ENCODE measurements at regions not wholly inside any gene's neighbourhood (a gene's known extent, or its start where the extent isn't known, plus 50 kb on each side); places are given as distances from the start of the nearest gene placed in this dataset.

DNA sequence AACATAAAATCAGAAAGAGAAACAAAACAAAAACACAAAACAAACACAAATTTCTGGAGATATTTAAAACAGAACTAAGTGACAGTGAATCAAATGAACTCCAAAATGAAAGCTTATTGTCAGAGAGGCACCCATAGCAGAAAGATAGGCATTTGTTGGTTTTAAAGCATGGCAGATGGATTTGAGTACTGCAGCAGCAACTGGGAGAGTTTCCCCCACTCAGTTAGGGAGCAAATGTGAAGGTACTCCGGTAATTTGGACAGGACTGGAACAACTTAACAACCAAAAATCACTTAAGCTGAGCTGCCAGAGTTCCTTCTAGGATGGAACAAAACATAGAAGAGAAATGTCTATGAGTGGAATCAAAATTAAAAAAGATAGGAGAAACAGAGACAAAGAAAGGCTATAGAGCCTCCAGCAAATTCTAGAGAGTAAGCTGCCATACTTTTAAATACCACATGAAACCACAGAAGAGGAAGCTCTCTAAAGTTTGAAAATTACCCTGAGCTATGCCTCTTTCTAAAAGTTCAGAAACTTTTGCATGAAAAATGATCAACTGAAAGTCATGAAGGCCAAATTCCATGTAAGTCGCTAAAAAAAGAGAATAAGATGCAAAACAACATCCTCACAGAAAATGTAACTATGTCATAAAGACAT lies 1248.3 kb upstream of the USP15 start:
- Histone ChIP-seq H3K36me3 (ENCODE audit: low read depth) (no peaks in the 10 kb centered on the region), H3K4me1 (ENCODE audit: insufficient read depth, poor library complexity, severe bottlenecking) (no peaks in the 10 kb centered on the region), H3K27ac (ENCODE audit: poor library complexity, severe bottlenecking) (no peak overlapping the region), H3K27me3 (ENCODE audit: insufficient read depth, poor library complexity, severe bottlenecking) (no peaks in the 10 kb centered on the region), H3K9me3 (ENCODE audit: severe bottlenecking) (no peaks in the 10 kb centered on the region), H3K4me3 (ENCODE audit: severe bottlenecking) (no peak overlapping the region)
- DNase-seq (ENCODE audit: low spot score), result no peak
- no peak for ATAC-seq (ENCODE audit: low read depth)
- TF ChIP-seq, protein P1, sequence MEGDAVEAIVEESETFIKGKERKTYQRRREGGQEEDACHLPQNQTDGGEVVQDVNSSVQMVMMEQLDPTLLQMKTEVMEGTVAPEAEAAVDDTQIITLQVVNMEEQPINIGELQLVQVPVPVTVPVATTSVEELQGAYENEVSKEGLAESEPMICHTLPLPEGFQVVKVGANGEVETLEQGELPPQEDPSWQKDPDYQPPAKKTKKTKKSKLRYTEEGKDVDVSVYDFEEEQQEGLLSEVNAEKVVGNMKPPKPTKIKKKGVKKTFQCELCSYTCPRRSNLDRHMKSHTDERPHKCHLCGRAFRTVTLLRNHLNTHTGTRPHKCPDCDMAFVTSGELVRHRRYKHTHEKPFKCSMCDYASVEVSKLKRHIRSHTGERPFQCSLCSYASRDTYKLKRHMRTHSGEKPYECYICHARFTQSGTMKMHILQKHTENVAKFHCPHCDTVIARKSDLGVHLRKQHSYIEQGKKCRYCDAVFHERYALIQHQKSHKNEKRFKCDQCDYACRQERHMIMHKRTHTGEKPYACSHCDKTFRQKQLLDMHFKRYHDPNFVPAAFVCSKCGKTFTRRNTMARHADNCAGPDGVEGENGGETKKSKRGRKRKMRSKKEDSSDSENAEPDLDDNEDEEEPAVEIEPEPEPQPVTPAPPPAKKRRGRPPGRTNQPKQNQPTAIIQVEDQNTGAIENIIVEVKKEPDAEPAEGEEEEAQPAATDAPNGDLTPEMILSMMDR (IDR thresholded peaks at IDR 0.05; ENCODE audit: poor library complexity, severe bottlenecking), result no peak

DNA sequence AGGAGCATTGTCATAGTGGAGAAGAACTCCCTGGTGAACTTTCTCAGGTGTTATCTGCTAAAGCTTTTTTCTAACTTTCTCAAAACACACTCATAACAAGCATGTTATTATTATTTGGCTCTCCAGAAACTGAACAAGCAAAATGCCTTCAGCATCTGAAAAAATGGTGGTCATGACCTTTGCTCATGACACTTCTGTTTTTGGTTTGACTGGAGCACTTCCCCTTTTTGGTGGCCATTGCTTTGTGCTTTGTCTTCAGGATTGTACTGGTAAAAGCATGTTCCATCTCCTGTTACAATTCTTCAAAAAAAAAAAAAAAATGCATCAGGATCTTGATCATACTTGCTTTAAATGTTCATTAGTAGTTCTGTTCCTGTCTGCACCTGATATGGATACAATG lies 1241.6 kb upstream of the USP15 start:
- no peak for ATAC-seq (ENCODE audit: low read depth)
- no peak overlapping the region for H3K4me3 ChIP-seq (ENCODE audit: severe bottlenecking)

GRCh38 chr12:61023231-61023630 lies 1237.0 kb upstream of the USP15 start:
- TF ChIP-seq, protein P1 (IDR thresholded peaks at IDR 0.05; ENCODE audit: poor library complexity, severe bottlenecking), result no peak
- ATAC-seq (ENCODE audit: low read depth), result no peak

More for the DNA sequence above, 1241.6 kb upstream of the USP15 start:
- no peak for DNase-seq (ENCODE audit: low spot score)
- TF ChIP-seq, protein P1 (IDR thresholded peaks at IDR 0.05; ENCODE audit: poor library complexity, severe bottlenecking), result no peak
- H3K27me3 ChIP-seq (ENCODE audit: insufficient read depth, poor library complexity, severe bottlenecking), result no peaks in the 10 kb centered on the region
- H3K36me3 ChIP-seq (ENCODE audit: low read depth), result no peaks in the 10 kb centered on the region
- H3K9me3 ChIP-seq (ENCODE audit: severe bottlenecking), result no peaks in the 10 kb centered on the region
- H3K4me1 ChIP-seq (ENCODE audit: insufficient read depth, poor library complexity, severe bottlenecking), result no peaks in the 10 kb centered on the region
- H3K27ac ChIP-seq (ENCODE audit: poor library complexity, severe bottlenecking), result no peak overlapping the region

DNA sequence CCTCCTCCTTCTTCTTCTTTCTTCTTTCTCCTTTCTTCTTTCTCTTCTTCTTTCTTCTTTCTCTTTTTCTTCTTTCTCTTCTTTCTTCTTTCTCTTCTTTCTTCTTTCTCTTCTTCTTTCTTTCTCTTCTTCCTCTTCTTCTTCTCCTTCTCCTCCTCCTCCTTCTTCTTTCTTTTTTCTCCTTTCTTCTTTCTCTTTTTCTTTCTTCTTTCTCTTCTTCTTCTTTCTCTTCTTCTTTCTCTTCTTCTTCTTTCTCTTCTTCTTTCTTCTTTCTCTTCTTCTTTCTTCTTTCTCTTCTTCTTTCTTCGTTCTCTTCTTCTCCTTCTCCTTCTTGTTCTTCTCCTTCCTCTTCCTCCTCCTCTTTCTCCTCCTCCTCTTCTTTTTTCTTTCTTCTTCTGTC lies 1230.7 kb upstream of the USP15 start:
- ATAC-seq (ENCODE audit: low read depth) (no peak), DNase-seq (ENCODE audit: low spot score) (no peak)
- H3K27me3 ChIP-seq (ENCODE audit: insufficient read depth, poor library complexity, severe bottlenecking), result no peaks in the 10 kb centered on the region
- H3K27ac ChIP-seq (ENCODE audit: poor library complexity, severe bottlenecking), result no peak overlapping the region
- no peaks in the 10 kb centered on the region for H3K4me1 ChIP-seq (ENCODE audit: insufficient read depth, poor library complexity, severe bottlenecking)
- H3K36me3 ChIP-seq (ENCODE audit: low read depth), result no peaks in the 10 kb centered on the region
- H3K4me3 ChIP-seq (ENCODE audit: severe bottlenecking), result no peak overlapping the region
- TF ChIP-seq, protein P1 (IDR thresholded peaks at IDR 0.05; ENCODE audit: poor library complexity, severe bottlenecking), result no peak
- no peaks in the 10 kb centered on the region for H3K9me3 ChIP-seq (ENCODE audit: severe bottlenecking)

More at GRCh38 chr12:61023231-61023630, 1237.0 kb upstream of the USP15 start:
- H3K9me3 ChIP-seq (ENCODE audit: severe bottlenecking), result no peaks in the 10 kb centered on the region
- no peaks in the 10 kb centered on the region for H3K36me3 ChIP-seq (ENCODE audit: low read depth)
- no peaks in the 10 kb centered on the region for H3K4me1 ChIP-seq (ENCODE audit: insufficient read depth, poor library complexity, severe bottlenecking)
- DNase-seq (ENCODE audit: low spot score), result no peak
- H3K27ac ChIP-seq (ENCODE audit: poor library complexity, severe bottlenecking), result no peak overlapping the region
- H3K27me3 ChIP-seq (ENCODE audit: insufficient read depth, poor library complexity, severe bottlenecking), result no peaks in the 10 kb centered on the region
- H3K4me3 ChIP-seq (ENCODE audit: severe bottlenecking), result no peak overlapping the region

GRCh38 chr12:61037792-61038191 lies 1222.4 kb upstream of the USP15 start:
- TF ChIP-seq, protein P1 (IDR thresholded peaks at IDR 0.05; ENCODE audit: poor library complexity, severe bottlenecking), result no peak
- Histone ChIP-seq H3K9me3 (ENCODE audit: severe bottlenecking) (no peaks in the 10 kb centered on the region), H3K27me3 (ENCODE audit: insufficient read depth, poor library complexity, severe bottlenecking) (no peaks in the 10 kb centered on the region), H3K36me3 (ENCODE audit: low read depth) (no peaks in the 10 kb centered on the region), H3K4me1 (ENCODE audit: insufficient read depth, poor library complexity, severe bottlenecking) (peaks cover 12% of the 10 kb centered on the region), H3K4me3 (ENCODE audit: severe bottlenecking) (no peak overlapping the region), H3K27ac (ENCODE audit: poor library complexity, severe bottlenecking) (peak overlapping the region; percentile 41)
- ATAC-seq (ENCODE audit: low read depth), result peak; percentile 100
- DNase-seq (ENCODE audit: low spot score), result peak; percentile 78

All from RWPE2 (cell line).